GM18907 (cell line): ENCODE measurements at regions not wholly inside any gene's neighbourhood (a gene's known extent, or its start where the extent isn't known, plus 50 kb on each side); places are given as distances from the start of the nearest gene placed in this dataset.

Experiments
- ATAC-seq: cut with Tn5 transposase; IDR thresholded peaks from one replicate; pipeline ENCODE4 v1.9.1; 2021; ENCODE audit warnings: mild to moderate bottlenecking, moderate library complexity; ENCODE audit not compliant: unreplicated experiment

- ATAC-seq: no peak
Measured at GRCh38 chr2:58959996-58960395, 718.9 kb upstream of the FANCL start.

GRCh38 chr2:58957188-58957840 is 716.2 kb upstream of the FANCL start:
- no peak for ATAC-seq

DNA sequence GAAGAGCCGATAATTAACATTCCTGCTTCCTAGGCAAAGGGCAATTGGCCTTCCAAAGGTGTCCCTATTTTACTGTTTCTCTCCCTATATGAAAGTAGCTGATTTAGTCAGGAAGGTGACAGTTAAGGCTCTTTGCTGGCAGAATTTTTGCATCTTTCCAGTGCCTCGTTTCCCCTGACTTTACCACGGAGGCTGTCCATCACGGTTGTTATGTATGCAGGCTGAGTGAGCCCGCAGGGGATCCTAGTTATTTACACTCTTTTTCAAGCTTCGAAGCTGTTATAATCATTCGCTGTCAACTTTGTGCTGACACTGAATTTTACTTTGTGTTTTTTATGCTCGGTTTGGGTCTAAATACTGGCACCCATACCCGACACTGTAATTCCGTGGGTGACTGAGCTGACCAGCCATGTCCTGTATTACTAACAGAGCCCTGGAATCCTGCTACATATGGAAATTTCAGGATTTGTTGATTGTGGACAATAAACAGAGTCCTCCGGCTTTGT is 713.8 kb upstream of the FANCL start:
- ATAC-seq: no peak

- no peak for ATAC-seq
Measured at GRCh38 chr2:58951722-58952121, 710.6 kb upstream of the FANCL start.

GRCh38 chr2:58950795-58951462 is 709.8 kb upstream of the FANCL start:
- no peak for ATAC-seq

- no peak for ATAC-seq
Measured at GRCh38 chr2:58939388-58939787, 698.3 kb upstream of the FANCL start.

- ATAC-seq: no peak
Measured at GRCh38 chr2:58938988-58939387, 697.9 kb upstream of the FANCL start.

- no peak for ATAC-seq
Measured at GRCh38 chr2:58932801-58933200, 691.7 kb upstream of the FANCL start.

GRCh38 chr2:58930537-58930936 is 689.4 kb upstream of the FANCL start:
- no peak for ATAC-seq

- ATAC-seq: no peak
Measured at GRCh38 chr2:58928973-58929372, 687.8 kb upstream of the FANCL start.

GRCh38 chr2:58928391-58928790 is 687.3 kb upstream of the FANCL start:
- no peak for ATAC-seq

DNA sequence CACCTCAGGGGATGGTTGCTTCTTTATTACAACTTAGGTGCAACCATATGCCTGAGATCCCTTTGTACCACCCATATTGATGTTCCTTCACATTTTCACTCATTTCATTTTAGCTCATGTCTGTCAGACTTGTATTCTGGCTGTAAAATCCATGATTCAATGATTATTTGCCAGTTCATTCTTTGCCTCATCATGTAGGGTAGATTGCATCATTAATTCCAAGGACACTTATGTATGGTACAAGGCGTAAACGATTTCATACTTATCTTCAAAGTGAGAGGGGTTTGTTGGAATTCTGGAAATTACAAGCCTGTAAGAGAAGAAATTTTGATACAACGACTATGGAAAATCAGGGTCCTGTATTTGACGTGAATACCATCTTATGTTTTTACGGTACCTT is 685.0 kb upstream of the FANCL start:
- no peak for ATAC-seq

GRCh38 chr2:58925676-58926081 is 684.6 kb upstream of the FANCL start:
- no peak for ATAC-seq

DNA sequence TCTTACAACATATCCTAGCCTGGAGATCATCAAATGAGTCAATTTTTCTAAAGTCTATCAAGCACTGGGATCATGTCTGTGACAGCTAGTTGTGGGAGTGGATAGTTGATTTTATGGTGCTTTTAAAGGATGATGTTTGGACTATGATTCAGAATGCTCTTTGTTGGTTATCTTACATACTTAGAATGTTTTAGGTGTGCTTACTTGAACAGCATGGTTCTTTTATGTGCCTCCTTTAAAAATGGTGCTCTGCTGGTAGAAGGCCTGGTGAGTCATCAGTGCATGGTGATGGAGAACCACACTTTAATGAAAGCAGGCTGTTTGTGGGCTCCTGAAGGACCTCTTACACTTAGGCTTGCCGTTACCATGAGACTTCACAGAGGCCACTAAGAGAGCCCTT is 682.7 kb upstream of the FANCL start:
- no peak for ATAC-seq

- no peak for ATAC-seq
Measured at GRCh38 chr2:58922245-58922644, 681.1 kb upstream of the FANCL start.

GRCh38 chr2:58921676-58922075 is 680.6 kb upstream of the FANCL start:
- no peak for ATAC-seq

DNA sequence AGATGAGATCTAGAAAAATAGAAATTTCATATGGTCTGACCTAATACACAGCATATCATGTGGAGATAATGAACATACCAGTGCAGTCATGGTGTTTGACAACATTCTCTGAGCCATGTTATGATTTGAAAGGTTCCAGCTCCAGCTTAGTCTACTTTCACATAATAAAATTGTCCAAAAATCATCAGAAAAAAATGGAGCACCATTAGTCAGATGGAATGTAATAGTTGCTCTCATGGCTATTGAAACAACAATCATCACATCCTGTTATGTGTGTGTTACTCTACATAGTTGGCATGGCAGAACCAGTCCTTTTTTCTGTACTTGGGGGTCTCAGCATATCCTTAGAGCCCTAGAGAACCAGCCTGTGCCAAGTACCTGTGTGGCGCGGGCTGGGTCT is 678.9 kb upstream of the FANCL start:
- ATAC-seq: no peak

DNA sequence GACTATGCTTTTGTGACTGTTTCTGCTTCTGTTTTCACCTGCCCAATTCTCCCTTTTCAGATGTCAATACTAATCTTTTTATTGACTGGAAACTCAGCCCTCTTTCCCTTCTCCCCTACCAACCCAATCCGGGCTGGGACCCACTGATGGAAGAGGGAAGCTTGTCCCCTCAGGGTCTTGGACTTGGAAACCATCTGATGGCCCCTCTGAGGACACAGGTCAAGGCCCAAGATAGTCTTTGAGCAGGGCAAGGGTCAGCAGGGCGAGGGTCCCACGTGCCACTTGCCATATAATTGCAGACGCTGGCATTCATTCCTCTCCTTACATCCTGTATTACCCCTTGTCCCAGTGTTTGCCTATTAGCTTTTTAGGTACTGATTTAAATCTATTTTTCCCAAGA is 678.2 kb upstream of the FANCL start:
- no peak for ATAC-seq

GRCh38 chr2:58918141-58918540 is 677.0 kb upstream of the FANCL start:
- ATAC-seq: no peak

GRCh38 chr2:58917596-58917995 is 676.5 kb upstream of the FANCL start:
- ATAC-seq: no peak

- ATAC-seq: no peak
Measured at GRCh38 chr2:58916063-58916462, 674.9 kb upstream of the FANCL start.

DNA sequence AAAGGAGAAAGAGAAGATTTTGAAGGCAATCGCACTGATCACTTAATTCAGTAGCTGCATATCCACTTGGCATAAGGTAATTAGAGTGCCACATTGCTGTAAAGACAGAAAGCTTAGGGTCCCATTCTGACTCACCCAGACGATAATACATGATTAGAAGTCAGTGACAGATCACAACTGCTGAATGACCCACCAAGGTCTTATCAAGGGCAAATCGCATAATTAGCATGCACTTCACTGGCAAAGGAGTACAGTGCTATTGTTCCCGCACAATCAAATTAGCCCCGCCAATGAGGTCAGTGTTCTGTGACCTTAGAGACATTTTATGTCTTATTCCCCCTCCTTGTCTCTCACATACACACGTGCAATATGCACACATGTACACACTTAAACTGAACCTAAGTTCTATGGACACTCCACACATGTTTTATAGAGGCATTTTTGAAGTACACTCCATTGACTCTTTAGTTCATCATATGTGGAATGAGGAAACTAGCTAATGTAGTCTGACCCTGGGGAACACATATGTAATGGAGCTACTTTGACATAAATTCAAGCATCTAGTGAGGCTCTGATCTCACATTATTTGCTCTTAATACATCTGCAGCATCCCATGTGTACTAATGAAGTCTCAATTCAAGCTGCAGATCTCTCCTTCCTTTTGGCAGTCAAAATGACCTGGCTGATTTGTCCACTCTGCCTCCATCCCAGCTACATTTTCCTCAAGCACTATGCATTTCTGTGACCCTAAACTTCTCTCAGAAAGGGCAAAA is 673.8 kb upstream of the FANCL start:
- ATAC-seq: no peak
